Epidermal melanocyte (primary cell): ENCODE measurements at regions not wholly inside any gene's neighbourhood (a gene's known extent, or its start where the extent isn't known, plus 50 kb on each side); places are given as distances from the start of the nearest gene placed in this dataset.
A peak's percentile ranks its signal among the peaks of the same experiment; 100 is the strongest.
"Not testable (repeated sequence)": the region's sequence is repeated elsewhere in the genome, so short reads cannot be mapped to it uniquely, and the experiment has no call there.

Experiments used
- DNase-seq: peaks from one replicate; pipeline ENCODE4 v3.0.0; 2011; ENCODE audit warnings: low spot score; ENCODE audit not compliant: insufficient read length

GRCh38 chr13:96934889-96935489 lies 59.3 kb downstream of the OXGR1 start:
- DNase-seq, result no peak

- DNase-seq, result no peak
Measured at GRCh38 chr13:96925916-96926628, 68.2 kb downstream of the OXGR1 start.

- DNase-seq, result no peak
Measured at GRCh38 chr13:96925477-96925876, 68.8 kb downstream of the OXGR1 start.

- not testable (repeated sequence) for DNase-seq
Measured at GRCh38 chr13:96918861-96919631, 75.2 kb downstream of the OXGR1 start.

- DNase-seq, result no peak
Measured at GRCh38 chr13:96904232-96904631, 90.0 kb downstream of the OXGR1 start.

GRCh38 chr13:96903085-96903484 lies 91.2 kb downstream of the OXGR1 start:
- DNase-seq, result no peak

- DNase-seq, result no peak
Measured at GRCh38 chr13:96900986-96901385, 93.3 kb downstream of the OXGR1 start.

GRCh38 chr13:96899946-96900345 lies 94.3 kb downstream of the OXGR1 start:
- no peak for DNase-seq

- DNase-seq, result peak; percentile 24
Measured at GRCh38 chr13:96898646-96899254, 95.5 kb downstream of the OXGR1 start.

- DNase-seq, result no peak
Measured at GRCh38 chr13:96898212-96898611, 96.1 kb downstream of the OXGR1 start.
